Stimulated activated CD4-positive, alpha-beta T cell treated with anti-CD3 and anti-CD28 coated beads, Interleukin-12 subunit alpha, Interleukin-12 subunit beta, amount 100 ng/mL, for 24 hours (primary cell): ENCODE measurements at regions not wholly inside any gene's neighbourhood (a gene's known extent, or its start where the extent isn't known, plus 50 kb on each side); places are given as distances from the start of the nearest gene placed in this dataset.

Experiments
- DNase-seq, 2 experiments: peaks; one replicate each; pipeline ENCODE4 v3.0.0-alpha.2; 2020; ENCODE audit warnings: low read depth in 2 of 2

- DNase-seq = no peak
Measured at GRCh38 chr2:117712684-117713083, 101.8 kb upstream of the DDX18 start.

GRCh38 chr2:117714110-117714509 is 100.4 kb upstream of the DDX18 start:
- no peak for DNase-seq

GRCh38 chr2:117714745-117715417 is 99.6 kb upstream of the DDX18 start:
- no peak for DNase-seq

GRCh38 chr2:117716505-117716904 is 98.0 kb upstream of the DDX18 start:
- no peak for DNase-seq

GRCh38 chr2:117717072-117717471 is 97.4 kb upstream of the DDX18 start:
- no peak for DNase-seq

- DNase-seq = no peak
Measured at GRCh38 chr2:117718048-117718447, 96.4 kb upstream of the DDX18 start.

GRCh38 chr2:117720765-117721164 is 93.7 kb upstream of the DDX18 start:
- no peak for DNase-seq

- no peak for DNase-seq
Measured at GRCh38 chr2:117723483-117723882, 91.0 kb upstream of the DDX18 start.

- DNase-seq = no peak
Measured at GRCh38 chr2:117723888-117724434, 90.5 kb upstream of the DDX18 start.

GRCh38 chr2:117726747-117727146 is 87.7 kb upstream of the DDX18 start:
- no peak for DNase-seq

- DNase-seq = no peak
Measured at GRCh38 chr2:117737846-117738245, 76.6 kb upstream of the DDX18 start.

- DNase-seq = no peak
Measured at GRCh38 chr2:117738991-117739839, 75.3 kb upstream of the DDX18 start.

GRCh38 chr2:117745537-117745936 is 69.0 kb upstream of the DDX18 start:
- no peak for DNase-seq

GRCh38 chr2:117755768-117756167 is 58.7 kb upstream of the DDX18 start:
- DNase-seq = no peak

GRCh38 chr2:117760916-117761315 is 53.6 kb upstream of the DDX18 start:
- DNase-seq = no peak

- no peak for DNase-seq
Measured at GRCh38 chr2:117762454-117762853, 52.0 kb upstream of the DDX18 start.

- no peak for DNase-seq
Measured at GRCh38 chr2:117763804-117764203, 50.7 kb upstream of the DDX18 start.
